Stimulated activated CD8-positive, alpha-beta memory T cell treated with anti-CD3 and anti-CD28 coated beads, Interleukin-12 subunit alpha, Interleukin-12 subunit beta, amount 100 ng/mL, for 1 hour (primary cell): ENCODE measurements at regions not wholly inside any gene's neighbourhood (a gene's known extent, or its start where the extent isn't known, plus 50 kb on each side); places are given as distances from the start of the nearest gene placed in this dataset.

ENCODE experiments used
- DNase-seq: peaks from one replicate; pipeline ENCODE4 v3.0.0-alpha.2; 2020; ENCODE audit warnings: low read depth

GRCh38 chr4:26105337-26105736 is 191.3 kb downstream of the SMIM20 start:
- no peak for DNase-seq

GRCh38 chr4:26105815-26106699 is 192.0 kb downstream of the SMIM20 start:
- no peak for DNase-seq

- DNase-seq: no peak
These were observed 192.8 kb downstream of the SMIM20 start for GRCh38 chr4:26106776-26107175.

DNA sequence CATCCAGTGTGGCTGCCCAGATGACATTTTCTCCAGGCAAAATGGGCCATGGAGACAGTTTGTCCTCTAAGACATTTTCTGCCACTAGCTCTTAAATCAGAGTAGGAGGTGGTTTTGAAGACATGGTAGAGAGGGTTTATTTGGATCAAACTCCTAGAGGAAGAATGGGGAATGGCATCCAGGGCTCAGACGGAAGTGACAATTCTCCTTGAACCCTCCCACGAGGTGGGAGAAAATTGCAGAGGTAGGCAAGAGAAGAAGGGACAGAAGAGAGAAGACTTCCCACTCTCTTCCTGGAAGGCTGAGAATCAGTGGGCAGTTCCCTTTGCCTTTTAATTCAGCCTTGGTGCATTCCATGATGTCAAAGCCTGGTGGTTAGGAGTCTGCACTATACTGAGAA is 194.0 kb downstream of the SMIM20 start:
- no peak for DNase-seq

- no peak for DNase-seq
These were observed 196.5 kb downstream of the SMIM20 start for GRCh38 chr4:26110493-26110892.

- DNase-seq: no peak
These were observed 199.4 kb downstream of the SMIM20 start for GRCh38 chr4:26113339-26113940.

DNA sequence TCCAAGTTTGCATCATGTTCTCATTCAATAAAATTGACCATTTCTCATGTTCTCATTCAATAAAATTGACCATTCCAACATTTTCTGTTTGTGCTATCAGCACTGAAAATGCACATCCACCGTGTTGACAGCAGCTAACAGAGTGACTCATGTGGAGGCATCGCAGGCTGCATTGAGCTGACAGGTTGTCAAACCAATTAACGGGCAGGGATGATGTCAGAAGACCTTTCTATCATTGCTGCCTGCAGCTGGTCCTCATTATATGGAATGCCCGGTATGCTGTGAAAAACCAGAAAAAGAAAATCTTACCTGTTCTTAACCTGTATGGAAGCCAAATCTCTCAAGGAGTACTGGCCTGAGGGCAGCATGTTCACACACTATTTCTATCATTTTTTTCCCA is 202.0 kb downstream of the SMIM20 start:
- no peak for DNase-seq

DNA sequence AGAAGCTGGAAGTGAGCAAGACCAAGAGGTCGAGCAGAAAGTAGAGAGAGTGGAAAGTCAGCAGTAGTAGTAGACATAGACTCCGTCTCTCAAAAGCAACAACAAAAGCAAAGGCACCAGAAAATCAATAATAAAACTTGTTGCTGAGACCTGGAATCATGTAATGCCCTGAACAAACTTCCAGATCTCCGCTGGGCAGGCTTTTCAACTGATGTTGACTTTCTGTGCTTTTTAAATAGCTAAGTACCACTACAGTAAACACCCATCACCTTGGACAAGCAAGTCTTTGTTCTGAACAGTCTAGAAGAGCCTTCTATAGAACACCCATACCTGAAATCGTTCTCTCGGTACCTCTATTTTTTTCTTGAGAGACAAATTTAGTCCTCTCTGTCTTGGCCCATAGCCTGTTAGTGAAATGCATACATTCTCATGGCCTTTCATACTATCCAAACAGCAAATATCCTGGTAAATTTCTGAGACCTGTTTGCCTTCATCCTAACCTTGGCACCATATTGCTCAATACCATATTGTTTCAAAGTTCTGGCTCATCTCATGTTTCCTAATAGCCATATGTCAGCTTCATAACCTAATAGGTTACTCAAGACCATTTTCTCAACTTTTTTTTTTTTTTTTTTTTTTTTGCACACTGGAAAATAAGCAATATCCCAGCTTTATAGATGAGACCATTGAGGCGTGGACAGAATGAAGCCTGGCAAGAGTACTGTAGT is 200.6 kb upstream of the RBPJ start:
- DNase-seq: no peak

GRCh38 chr4:26122690-26123089 is 198.1 kb upstream of the RBPJ start:
- no peak for DNase-seq

DNA sequence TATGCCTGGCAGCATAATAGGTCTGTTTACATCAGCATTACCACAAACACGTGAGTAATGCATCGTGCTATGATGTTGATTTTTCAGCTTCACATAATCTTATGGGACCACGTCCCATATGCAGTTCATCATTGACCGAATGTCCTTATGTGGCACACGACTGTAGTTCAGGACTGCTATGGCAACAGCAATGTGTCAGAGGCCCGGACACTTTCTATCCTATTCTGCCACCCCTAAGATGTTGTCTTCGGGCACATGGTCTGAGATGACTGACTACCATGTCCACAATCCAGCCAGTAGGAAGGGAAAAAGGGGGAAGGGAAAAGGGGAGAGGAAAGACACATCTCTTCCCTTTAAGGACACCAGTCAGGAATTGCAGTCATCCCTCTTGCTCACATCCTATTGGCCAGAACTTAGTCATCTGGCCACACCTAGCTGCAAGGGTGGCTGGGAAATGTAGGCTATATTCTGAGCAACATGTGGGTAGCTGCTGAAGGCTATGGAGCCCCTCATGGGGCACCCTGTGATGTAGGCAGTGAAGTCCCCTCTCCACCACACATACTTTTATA is 196.0 kb upstream of the RBPJ start:
- DNase-seq: no peak

DNA sequence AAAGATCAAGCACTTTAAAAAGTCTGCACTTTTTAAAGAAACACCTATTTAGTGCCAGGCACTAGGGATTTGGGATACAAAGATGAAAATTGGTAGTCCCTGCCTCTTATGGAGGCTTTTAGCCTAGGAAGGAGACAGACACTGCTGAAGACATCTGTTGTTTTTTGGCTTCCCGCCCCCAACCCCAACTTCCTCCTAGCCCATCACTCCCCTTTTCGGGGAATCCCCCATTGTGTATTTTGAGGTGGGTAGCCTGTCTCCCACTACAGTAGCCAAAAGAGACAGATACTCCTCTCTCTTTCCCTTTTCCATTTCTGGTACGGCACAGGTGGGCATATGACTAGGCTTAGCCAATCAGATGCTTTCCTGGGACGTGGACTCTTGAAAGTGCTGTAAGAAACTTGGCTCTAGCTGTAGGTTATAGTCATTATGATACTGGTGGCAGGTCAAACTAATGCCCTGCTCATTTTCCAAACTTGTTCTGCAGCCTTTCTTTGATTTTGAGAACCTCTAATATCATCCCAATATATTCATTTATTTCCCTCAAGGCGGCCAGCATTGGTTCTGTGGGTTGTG is 194.6 kb upstream of the RBPJ start:
- no peak for DNase-seq

DNA sequence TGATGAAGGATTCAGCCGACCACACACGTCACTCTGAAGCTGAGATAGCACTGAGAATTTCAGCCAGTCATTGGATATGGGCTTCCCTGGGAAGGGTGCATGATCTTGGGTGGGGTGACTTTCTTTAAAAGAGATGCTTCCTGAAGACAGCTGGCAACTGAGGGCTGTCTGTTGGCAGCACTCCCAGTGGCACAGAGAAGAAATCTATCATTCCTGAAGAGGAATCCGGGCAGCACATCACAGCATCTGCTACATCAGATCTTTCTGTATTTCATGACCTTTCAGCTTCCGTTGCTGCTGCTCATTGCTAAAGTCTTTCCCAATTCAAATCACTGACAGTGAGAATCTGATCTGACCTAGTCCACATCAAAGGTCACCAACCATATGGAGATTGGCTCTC is 193.8 kb upstream of the RBPJ start:
- DNase-seq: no peak

DNA sequence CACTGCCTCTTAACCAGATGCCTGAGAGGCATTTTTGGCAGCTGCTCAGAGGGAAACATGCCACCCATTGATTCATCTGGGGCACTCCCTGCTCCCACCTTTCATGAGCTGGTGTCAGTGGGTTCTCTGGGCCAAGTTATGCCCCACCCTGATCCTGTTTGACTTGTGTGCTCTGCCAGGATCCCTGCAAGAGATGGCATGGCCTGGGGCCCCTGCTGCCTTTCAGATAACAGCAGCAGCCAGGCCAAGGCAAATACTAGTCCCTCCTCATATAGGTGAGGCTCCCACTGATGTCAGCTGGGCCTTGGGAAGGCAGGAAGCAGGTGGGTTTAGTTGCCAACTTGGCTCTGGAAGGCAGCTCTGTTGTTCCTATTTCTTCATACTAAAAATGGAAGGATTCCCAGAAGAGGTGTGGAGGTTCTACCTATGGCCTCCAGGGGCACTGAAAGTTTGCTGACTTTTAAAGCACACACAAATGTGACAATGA is 192.9 kb upstream of the RBPJ start:
- DNase-seq: no peak

- no peak for DNase-seq
These were observed 190.6 kb upstream of the RBPJ start for GRCh38 chr4:26130173-26130572.

- DNase-seq: no peak
These were observed 189.9 kb upstream of the RBPJ start for GRCh38 chr4:26130841-26131432.

GRCh38 chr4:26131711-26132110 is 189.1 kb upstream of the RBPJ start:
- DNase-seq: peak; percentile 12

DNA sequence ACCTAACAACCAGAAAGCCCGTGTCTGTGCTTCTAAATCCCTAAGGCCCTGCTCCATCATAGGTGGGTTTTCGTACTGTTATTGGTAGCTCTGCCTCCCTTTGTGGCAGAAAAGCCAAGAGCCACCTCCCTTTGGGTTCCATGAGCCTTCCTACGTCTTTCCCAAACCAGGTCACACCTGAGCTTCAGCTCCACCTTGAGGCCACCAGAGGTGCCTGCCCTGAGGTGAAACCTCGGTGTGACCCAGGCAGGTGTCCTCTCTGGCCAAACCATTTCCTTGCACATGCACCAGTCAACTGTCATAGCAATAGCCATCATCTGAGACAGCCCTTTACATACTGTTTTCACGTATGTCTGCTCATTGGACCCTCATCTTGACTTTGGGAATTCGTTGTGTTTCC is 188.0 kb upstream of the RBPJ start:
- DNase-seq: no peak

DNA sequence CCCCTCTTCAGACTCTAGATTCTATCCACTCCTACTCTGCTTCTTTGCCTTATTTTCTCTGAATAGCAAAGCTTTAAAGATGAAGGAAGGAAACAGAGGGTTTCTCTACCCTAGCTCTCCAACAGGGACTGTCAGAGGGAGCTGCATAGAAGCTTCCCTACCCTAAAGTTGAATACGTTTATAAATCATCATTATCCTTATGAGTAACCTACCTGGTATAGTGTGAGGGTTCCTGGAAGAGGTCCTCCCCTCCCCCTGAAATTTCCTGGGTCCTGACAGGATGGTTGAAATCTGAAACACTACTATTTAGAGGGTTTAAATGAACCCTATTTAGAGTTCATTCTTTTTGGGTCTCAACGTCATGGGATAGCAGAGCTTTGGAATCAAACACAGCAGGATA is 187.0 kb upstream of the RBPJ start:
- no peak for DNase-seq

GRCh38 chr4:26135331-26135730 is 185.5 kb upstream of the RBPJ start:
- DNase-seq: no peak

GRCh38 chr4:26136615-26137014 is 184.2 kb upstream of the RBPJ start:
- no peak for DNase-seq

DNA sequence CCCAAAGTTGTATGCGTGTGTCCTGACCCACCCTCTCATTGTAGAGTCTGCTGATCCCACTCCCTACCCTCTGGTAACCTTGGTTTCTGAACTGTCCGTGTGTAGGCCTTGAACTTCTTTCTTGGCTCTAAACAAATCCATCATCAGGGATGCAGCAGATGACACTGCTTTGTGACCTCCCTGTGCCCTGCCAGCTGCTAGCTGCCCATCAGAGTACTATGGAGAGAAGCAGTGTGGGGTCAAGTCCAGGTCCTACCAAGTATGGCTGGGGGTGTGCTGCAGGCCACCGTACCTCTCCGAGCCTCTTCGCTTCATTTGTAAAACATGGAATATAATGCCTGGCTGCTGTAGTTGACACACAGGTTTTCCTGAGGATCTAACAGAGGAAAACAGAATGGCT is 183.5 kb upstream of the RBPJ start:
- no peak for DNase-seq
